Chondrocyte (in vitro differentiated cells): ENCODE measurements at regions not wholly inside any gene's neighbourhood (a gene's known extent, or its start where the extent isn't known, plus 50 kb on each side); places are given as distances from the start of the nearest gene placed in this dataset.

Experiments
- DNase-seq: peaks from one replicate; pipeline ENCODE4 v3.0.0; 2021; ENCODE audit warnings: mixed read lengths, low spot score
- H3K27ac Mint-ChIP-seq: one replicate; pipeline ENCODE4 v1.8.0; 2021; ENCODE audit warnings: mild to moderate bottlenecking, moderate library complexity, mixed read lengths; ENCODE audit not compliant: unreplicated experiment
- H3K27me3 Mint-ChIP-seq: 2 replicates; pipeline ENCODE4 v1.8.0; 2021; ENCODE audit warnings: low read depth, mixed read lengths
- H3K36me3 Mint-ChIP-seq: 2 replicates; pipeline ENCODE4 v1.8.0; 2021; ENCODE audit warnings: low read depth, mixed read lengths
- H3K4me1 Mint-ChIP-seq: 2 replicates; pipeline ENCODE4 v1.8.0; 2021; ENCODE audit warnings: low read depth, mild to moderate bottlenecking, mixed read lengths
- H3K4me3 Mint-ChIP-seq: one replicate; pipeline ENCODE4 v1.8.0; 2021; ENCODE audit warnings: mild to moderate bottlenecking, moderate library complexity, mixed read lengths; ENCODE audit not compliant: unreplicated experiment
- H3K9me3 Mint-ChIP-seq: 2 replicates; pipeline ENCODE4 v1.8.0; 2021; ENCODE audit warnings: low read depth, mixed read lengths
- CTCF ChIP-seq: fragments of 200-600 bp; sonication (generic); IDR thresholded peaks from 2 replicates; pipeline ENCODE4 v1.5.0; 2021; ENCODE audit warnings: antibody characterized with exemption, mild to moderate bottlenecking, moderate library complexity

- H3K27ac Mint-ChIP-seq: no peak overlapping the region
- no peak for DNase-seq
- H3K4me1 Mint-ChIP-seq: no peaks in the 10 kb centered on the region
- H3K36me3 Mint-ChIP-seq: no peaks in the 10 kb centered on the region
- no peaks in the 10 kb centered on the region for H3K9me3 Mint-ChIP-seq
- H3K27me3 Mint-ChIP-seq: peaks cover 11% of the 10 kb centered on the region
- no peak overlapping the region for H3K4me3 Mint-ChIP-seq
- TF ChIP-seq CTCF: no peak
These were observed 456.0 kb upstream of the ITGA1 start for GRCh38 chr5:52331725-52332124.

- H3K27me3 Mint-ChIP-seq: peaks cover 7% of the 10 kb centered on the region
- TF ChIP-seq CTCF: no peak
- DNase-seq: no peak
- peaks cover 2% of the 10 kb centered on the region for H3K9me3 Mint-ChIP-seq
- no peaks in the 10 kb centered on the region for H3K36me3 Mint-ChIP-seq
- no peak overlapping the region for H3K4me3 Mint-ChIP-seq
- no peak overlapping the region for H3K27ac Mint-ChIP-seq
- no peaks in the 10 kb centered on the region for H3K4me1 Mint-ChIP-seq
These were observed 453.3 kb upstream of the ITGA1 start for GRCh38 chr5:52334367-52334766.

- H3K27ac Mint-ChIP-seq: no peak overlapping the region
- peaks cover 2% of the 10 kb centered on the region for H3K9me3 Mint-ChIP-seq
- no peaks in the 10 kb centered on the region for H3K4me1 Mint-ChIP-seq
- H3K36me3 Mint-ChIP-seq: no peaks in the 10 kb centered on the region
- DNase-seq: no peak
- no peak for TF ChIP-seq CTCF
- H3K27me3 Mint-ChIP-seq: peaks cover 4% of the 10 kb centered on the region
- H3K4me3 Mint-ChIP-seq: no peak overlapping the region
These were observed 448.4 kb upstream of the ITGA1 start for GRCh38 chr5:52339285-52339684.

GRCh38 chr5:52342361-52342760 lies 445.4 kb upstream of the ITGA1 start:
- Mint-ChIP-seq H3K36me3 (no peaks in the 10 kb centered on the region), H3K4me1 (no peaks in the 10 kb centered on the region), H3K4me3 (no peak overlapping the region), H3K27me3 (peaks cover 4% of the 10 kb centered on the region), H3K9me3 (no peaks in the 10 kb centered on the region), H3K27ac (no peak overlapping the region)
- no peak for TF ChIP-seq CTCF
- no peak for DNase-seq

- Mint-ChIP-seq H3K36me3 (no peaks in the 10 kb centered on the region), H3K27me3 (peaks cover 32% of the 10 kb centered on the region), H3K4me1 (no peaks in the 10 kb centered on the region), H3K4me3 (no peak overlapping the region), H3K27ac (no peak overlapping the region), H3K9me3 (no peaks in the 10 kb centered on the region)
- TF ChIP-seq CTCF: peak; percentile 80
- DNase-seq: no peak
These were observed 431.3 kb upstream of the ITGA1 start for GRCh38 chr5:52356311-52356918.
